IMR-90 (cell line): ENCODE measurements at regions not wholly inside any gene's neighbourhood (a gene's known extent, or its start where the extent isn't known, plus 50 kb on each side); places are given as distances from the start of the nearest gene placed in this dataset.
"Not testable (repeated sequence)": the region's sequence is repeated elsewhere in the genome, so short reads cannot be mapped to it uniquely, and the experiment has no call there.

ENCODE experiments used
- ATAC-seq: fragments of 200-7000 bp; cut with Tn5 transposase; 2 replicates; pipeline ENCODE4 v1.9.1; 2020; ENCODE audit warnings: low read depth, mild to moderate bottlenecking, moderate library complexity
- BruUV-seq: library from RNA; stranded (reverse); fragments of 400-500 nt; replicated peaks from 2 replicates; lab custom pipeline; 2021; lab: Mats Ljungman, UMichigan
- CTCF ChIA-PET: fragments of 300-600 bp; formaldehyde crosslinking; extraction: SDS; loops from one replicate; lab custom pipeline; 2021; ENCODE audit warnings: antibody characterized with exemption; lab: Yijun Ruan, JAX
- POLR2A ChIA-PET: fragments of 300-600 bp; sonication (Branson Sonifier 250); formaldehyde crosslinking; loops from one replicate; lab custom pipeline; 2022; ENCODE audit warnings: antibody characterized with exemption; ENCODE audit not compliant: unreplicated experiment; lab: Charles Lee
- DNase-seq: peaks from one replicate; pipeline ENCODE4 v3.0.0; 2013
- H2AFZ ChIP-seq: replicated peaks from 2 replicates; pipeline ENCODE3; 2013; ENCODE audit warnings: low read length, mild to moderate bottlenecking; ENCODE audit not compliant: poor library complexity
- H2AK5ac ChIP-seq: 2 replicates; pipeline ENCODE4 v1.6.1; 2013; ENCODE audit warnings: low read depth, low read length, inconsistent platforms
- H2AK9ac ChIP-seq: replicated peaks from 2 replicates; pipeline ENCODE3; 2013; ENCODE audit warnings: mild to moderate bottlenecking, low read depth, low read length, moderate library complexity; ENCODE audit not compliant: poor library complexity
- H2BK120ac ChIP-seq: 2 replicates; pipeline ENCODE4 v1.6.1; 2013; ENCODE audit warnings: low read depth, low read length, inconsistent platforms
- H2BK15ac ChIP-seq: 3 replicates; pipeline ENCODE4 v1.6.1; 2013; ENCODE audit warnings: low read depth, low read length, inconsistent platforms
- H2BK20ac ChIP-seq: 2 replicates; pipeline ENCODE4 v1.6.1; 2013; ENCODE audit warnings: low read depth, mild to moderate bottlenecking, inconsistent platforms, low read length, moderate library complexity
- H2BK5ac ChIP-seq: 2 replicates; pipeline ENCODE4 v1.6.1; 2013; ENCODE audit warnings: mild to moderate bottlenecking, low read depth, low read length, inconsistent platforms; ENCODE audit not compliant: poor library complexity, severe bottlenecking
- H3K14ac ChIP-seq: replicated peaks from 2 replicates; pipeline ENCODE4 v1.6.1; 2013; ENCODE audit warnings: low read depth, low read length, inconsistent platforms
- H3K18ac ChIP-seq: 2 replicates; pipeline ENCODE4 v1.6.1; 2013; ENCODE audit warnings: low read depth, low read length, control low read depth
- H3K23ac ChIP-seq: 2 replicates; pipeline ENCODE4 v1.6.1; 2013; ENCODE audit warnings: low read depth, low read length, inconsistent platforms
- H3K27ac ChIP-seq: 2 replicates; pipeline ENCODE4 v1.5.1; 2013; ENCODE audit warnings: mild to moderate bottlenecking, control low read depth, low read length; ENCODE audit not compliant: insufficient read depth
- H3K27me3 ChIP-seq: 2 replicates; pipeline ENCODE4 v1.6.1; 2013; ENCODE audit warnings: low read length; ENCODE audit not compliant: control insufficient read depth, insufficient read depth
- H3K36me3 ChIP-seq: 2 replicates; pipeline ENCODE4 v1.6.1; 2013; ENCODE audit warnings: low read length, mixed read lengths; ENCODE audit not compliant: control insufficient read depth, insufficient read depth
- H3K4ac ChIP-seq: 2 replicates; pipeline ENCODE4 v1.6.1; 2013; ENCODE audit warnings: low read depth, low read length, inconsistent platforms
- H3K4me1 ChIP-seq: 2 replicates; pipeline ENCODE4 v1.6.1; 2013; ENCODE audit warnings: low read length, mixed read lengths; ENCODE audit not compliant: control insufficient read depth, insufficient read depth
- H3K4me2 ChIP-seq: 2 replicates; pipeline ENCODE4 v1.6.1; 2013; ENCODE audit warnings: low read depth, mild to moderate bottlenecking, control low read depth, low read length, moderate library complexity
- H3K4me3 ChIP-seq: 2 replicates; pipeline ENCODE4 v1.5.1; 2013; ENCODE audit warnings: low read depth, mild to moderate bottlenecking, control low read depth, low read length, moderate library complexity; ENCODE audit not compliant: insufficient read depth
- H3K56ac ChIP-seq: 2 replicates; pipeline ENCODE4 v1.6.1; 2013; ENCODE audit warnings: low read length, inconsistent platforms; ENCODE audit not compliant: insufficient read depth; ENCODE audit errors: extremely low read depth
- H3K79me1 ChIP-seq, 2 experiments: 2 replicates each; pipeline ENCODE4 v1.6.1; 2013; ENCODE audit warnings: low read length in 2 of 2, inconsistent platforms in 1 of 2, low read depth in 1 of 2
- H3K9ac ChIP-seq: 2 replicates; pipeline ENCODE4 v1.6.1; 2013; ENCODE audit warnings: low read depth, low read length, control low read depth
- H3K9me1 ChIP-seq: 2 replicates; pipeline ENCODE4 v1.6.1; 2013; ENCODE audit warnings: low read length, inconsistent platforms; ENCODE audit not compliant: insufficient read depth
- H3K9me3 ChIP-seq: 2 replicates; pipeline ENCODE4 v1.6.1; 2013; ENCODE audit warnings: low read length; ENCODE audit not compliant: control insufficient read depth, insufficient read depth
- H4K20me1 ChIP-seq: 2 replicates; pipeline ENCODE4 v1.6.1; 2013; ENCODE audit warnings: low read length, inconsistent platforms; ENCODE audit not compliant: insufficient read depth
- H4K5ac ChIP-seq: 2 replicates; pipeline ENCODE4 v1.6.1; 2013; ENCODE audit warnings: mild to moderate bottlenecking, low read depth, low read length, control low read depth
- H4K8ac ChIP-seq, 2 experiments: 2 replicates each; pipeline ENCODE4 v1.6.1; 2013; ENCODE audit warnings: low read depth in 2 of 2, low read length in 2 of 2, control low read depth in 1 of 2, inconsistent platforms in 1 of 2
- H4K91ac ChIP-seq: 2 replicates; pipeline ENCODE4 v1.6.1; 2013; ENCODE audit warnings: low read depth, low read length, inconsistent platforms; ENCODE audit not compliant: insufficient read depth
- MAFK ChIP-seq: IDR thresholded peaks from 2 replicates; pipeline ENCODE4 v1.6.1; 2012; ENCODE audit warnings: low read depth, low read length, improper control_type of control experiment
- WGBS, 2 experiments: methylation state at CpG; one replicate each; pipeline versions ENCODE4 v1.1.5 to v1.1.7; 2013; ENCODE audit warnings: missing lambda C conversion rate in 2 of 2; ENCODE audit not compliant: insufficient read length in 1 of 2; ENCODE audit errors: extremely low coverage in 2 of 2; 5-methylcytosine and 5-hydroxymethylcytosine counted together
- dilution Hi-C: fragments of 300-500 bp; cut with HindIII; formaldehyde crosslinking; loops from one replicate; pipeline ENCODE4 v1.14.3; 2018; ENCODE audit warnings: low sequenced_read_pairs; ENCODE audit not compliant: unreplicated experiment
- in situ Hi-C: fragments of 300-500 bp; cut with MboI; formaldehyde crosslinking; loops from 3 replicates; pipeline ENCODE4 v1.14.3; 2019; ENCODE audit warnings: low sequenced_read_pairs, inconsistent platforms, mixed read lengths
- intact Hi-C: fragments of 100-400 bp; cut with micrococcal nuclease; formaldehyde crosslinking; loops from 2 replicates; pipeline ENCODE4 v1.10.0; 2022

DNA sequence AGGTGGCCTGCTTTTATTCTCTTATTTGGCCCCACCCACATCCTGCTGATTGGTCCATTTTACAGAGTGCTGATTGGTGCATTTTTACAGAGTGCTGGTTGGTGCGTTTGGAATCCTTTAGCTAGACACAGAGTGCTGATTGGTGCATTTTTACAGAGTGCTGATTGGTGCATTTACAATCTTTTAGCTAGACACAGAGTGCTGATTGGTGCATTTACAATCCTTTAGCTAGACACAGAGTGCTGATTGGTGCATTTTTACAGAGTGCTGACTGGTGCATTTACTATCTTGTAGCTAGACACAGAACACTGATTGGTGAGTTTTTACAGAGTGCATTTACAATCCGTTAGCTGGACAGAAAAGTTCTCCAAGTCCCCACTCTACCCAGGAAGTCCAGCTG, 720.6 kb downstream of the PDCD6IP start:
- dilution Hi-C loops, BruUV-seq, H3K56ac ChIP-seq, POLR2A ChIA-PET, H3K4me2 ChIP-seq, H3K4ac ChIP-seq, H2BK5ac ChIP-seq, H4K8ac ChIP-seq, H3K27ac ChIP-seq, H2AK5ac ChIP-seq, H4K20me1 ChIP-seq, H4K91ac ChIP-seq, H2BK20ac ChIP-seq, H3K9ac ChIP-seq, H2BK120ac ChIP-seq, H3K27me3 ChIP-seq, intact Hi-C loops, H3K18ac ChIP-seq, in situ Hi-C loops, H2AFZ ChIP-seq, ATAC-seq, DNase-seq, H2AK9ac ChIP-seq, CTCF ChIA-PET, H3K23ac ChIP-seq, H3K14ac ChIP-seq, H3K4me1 ChIP-seq, H3K79me1 ChIP-seq, H3K9me1 ChIP-seq, H3K36me3 ChIP-seq, H3K4me3 ChIP-seq, H2BK15ac ChIP-seq, H3K9me3 ChIP-seq, H4K5ac ChIP-seq: not testable (repeated sequence)
- WGBS, 2 experiments, result no CpG with 5 or more reads among the region's 2 CpGs
- 0 out of 2 replicates have a peak, but pooled peaks have one; percentile 11 for TF ChIP-seq MAFK
